ENCODE measurements at regions not wholly inside any gene's neighbourhood (a gene's known extent, or its start where the extent isn't known, plus 50 kb on each side); places are given as distances from the start of the nearest gene placed in this dataset.

DNA sequence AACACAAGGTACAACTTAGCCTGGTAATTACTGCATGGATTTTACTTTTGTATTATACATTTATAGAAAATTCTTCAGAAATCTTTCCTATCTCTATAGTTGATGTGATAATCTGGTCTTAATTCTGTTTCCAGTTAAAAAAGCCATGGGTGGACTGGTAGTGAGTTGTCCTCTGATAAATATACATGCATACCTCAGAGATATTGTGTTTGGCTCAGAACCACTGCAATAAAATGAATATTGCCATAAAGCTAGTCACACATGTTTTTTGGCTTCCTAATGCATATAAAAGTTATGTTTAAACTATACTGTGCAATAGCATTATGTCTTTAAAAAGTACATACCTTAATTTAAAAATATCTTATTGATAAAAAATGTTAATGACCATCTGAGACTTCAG is 708.6 kb upstream of the MARCKS start:
- no peak overlapping the region for H3K4me3 Mint-ChIP-seq
- H3K9me3 Mint-ChIP-seq: no peaks in the 10 kb centered on the region
- no peaks in the 10 kb centered on the region for H3K36me3 Mint-ChIP-seq (ENCODE audit: low read depth)
- no peak for DNase-seq
- no peak overlapping the region for H3K27ac Mint-ChIP-seq
- H3K4me1 Mint-ChIP-seq: no peaks in the 10 kb centered on the region
- ATAC-seq (ENCODE audit: low read depth): no peak
- H3K27me3 Mint-ChIP-seq: peaks cover 2% of the 10 kb centered on the region
- TF ChIP-seq, protein P1, sequence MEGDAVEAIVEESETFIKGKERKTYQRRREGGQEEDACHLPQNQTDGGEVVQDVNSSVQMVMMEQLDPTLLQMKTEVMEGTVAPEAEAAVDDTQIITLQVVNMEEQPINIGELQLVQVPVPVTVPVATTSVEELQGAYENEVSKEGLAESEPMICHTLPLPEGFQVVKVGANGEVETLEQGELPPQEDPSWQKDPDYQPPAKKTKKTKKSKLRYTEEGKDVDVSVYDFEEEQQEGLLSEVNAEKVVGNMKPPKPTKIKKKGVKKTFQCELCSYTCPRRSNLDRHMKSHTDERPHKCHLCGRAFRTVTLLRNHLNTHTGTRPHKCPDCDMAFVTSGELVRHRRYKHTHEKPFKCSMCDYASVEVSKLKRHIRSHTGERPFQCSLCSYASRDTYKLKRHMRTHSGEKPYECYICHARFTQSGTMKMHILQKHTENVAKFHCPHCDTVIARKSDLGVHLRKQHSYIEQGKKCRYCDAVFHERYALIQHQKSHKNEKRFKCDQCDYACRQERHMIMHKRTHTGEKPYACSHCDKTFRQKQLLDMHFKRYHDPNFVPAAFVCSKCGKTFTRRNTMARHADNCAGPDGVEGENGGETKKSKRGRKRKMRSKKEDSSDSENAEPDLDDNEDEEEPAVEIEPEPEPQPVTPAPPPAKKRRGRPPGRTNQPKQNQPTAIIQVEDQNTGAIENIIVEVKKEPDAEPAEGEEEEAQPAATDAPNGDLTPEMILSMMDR (IDR thresholded peaks at IDR 0.05): no peak
- ChIA-PET POLR2A (no interaction called here), CTCF (no interaction called here)
- intact Hi-C loops (cut with micrococcal nuclease): no loop called here

DNA sequence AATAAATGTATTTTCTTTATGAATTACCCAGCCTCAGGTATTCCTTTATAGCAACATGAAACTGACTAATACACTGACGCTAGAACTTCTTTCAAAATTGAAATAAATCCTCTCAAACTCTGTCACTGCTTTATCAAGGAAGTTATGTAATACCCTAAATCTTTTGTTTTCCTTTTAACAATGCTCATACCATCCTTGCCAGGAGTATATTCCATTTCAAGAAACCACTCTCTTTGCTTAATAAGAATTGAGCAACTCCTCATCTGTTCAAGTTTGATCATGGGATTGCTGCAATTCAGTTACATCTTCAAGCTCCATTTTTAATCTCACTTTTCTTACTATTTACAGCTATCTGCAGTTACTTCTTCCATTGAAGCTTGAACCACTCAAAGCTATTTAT is 707.6 kb upstream of the MARCKS start:
- Mint-ChIP-seq H3K4me3 (no peak overlapping the region), H3K27ac (no peak overlapping the region), H3K4me1 (no peaks in the 10 kb centered on the region), H3K36me3 (ENCODE audit: low read depth) (no peaks in the 10 kb centered on the region), H3K9me3 (no peaks in the 10 kb centered on the region), H3K27me3 (no peaks in the 10 kb centered on the region)
- ChIA-PET CTCF (no interaction called here), POLR2A (no interaction called here)
- intact Hi-C loops (cut with micrococcal nuclease): no loop called here
- ATAC-seq (ENCODE audit: low read depth) (no peak), DNase-seq (no peak)
- TF ChIP-seq, protein P1 (IDR thresholded peaks at IDR 0.05): no peak

DNA sequence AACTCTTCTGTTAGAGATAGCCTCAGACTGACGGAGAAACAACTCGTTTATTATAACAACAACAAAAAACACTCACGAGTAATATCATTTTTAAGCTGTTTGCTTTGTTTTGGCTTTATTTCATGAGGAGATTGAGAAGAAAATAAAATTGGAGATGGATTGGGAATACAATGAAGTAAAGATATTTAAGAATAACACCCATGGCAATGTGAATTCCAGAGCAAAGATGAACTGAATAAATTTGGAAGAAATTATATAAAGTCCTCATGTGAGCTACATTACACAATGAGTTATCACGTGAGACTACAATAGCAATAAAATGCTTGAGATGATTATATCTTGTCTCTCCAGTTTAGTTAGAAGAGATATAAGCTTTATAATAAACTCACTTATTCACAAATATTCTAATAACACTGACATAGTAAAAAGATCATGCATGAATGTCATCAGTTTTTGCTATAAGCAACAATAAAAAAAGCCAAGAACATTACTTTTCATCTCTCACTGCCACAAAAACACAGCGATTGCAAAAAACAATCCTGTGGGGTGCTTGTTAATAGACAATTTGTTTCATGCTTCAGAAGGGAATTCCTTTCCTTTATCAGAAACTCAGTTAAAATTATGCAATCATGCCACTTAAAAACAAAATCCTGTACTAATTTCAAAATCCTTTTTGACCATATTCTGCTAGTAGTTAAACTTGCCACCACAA is 696.7 kb upstream of the MARCKS start:
- H3K27me3 Mint-ChIP-seq: peaks cover 3% of the 10 kb centered on the region
- no peak overlapping the region for H3K4me3 Mint-ChIP-seq
- H3K4me1 Mint-ChIP-seq: no peaks in the 10 kb centered on the region
- ATAC-seq (ENCODE audit: low read depth) (no peak), DNase-seq (no peak)
- no peaks in the 10 kb centered on the region for H3K36me3 Mint-ChIP-seq (ENCODE audit: low read depth)
- intact Hi-C loops (cut with micrococcal nuclease): no loop called here
- H3K9me3 Mint-ChIP-seq: no peaks in the 10 kb centered on the region
- H3K27ac Mint-ChIP-seq: no peak overlapping the region
- ChIA-PET POLR2A (no interaction called here), CTCF (no interaction called here)
- TF ChIP-seq, protein P1 (IDR thresholded peaks at IDR 0.05): no peak

DNA sequence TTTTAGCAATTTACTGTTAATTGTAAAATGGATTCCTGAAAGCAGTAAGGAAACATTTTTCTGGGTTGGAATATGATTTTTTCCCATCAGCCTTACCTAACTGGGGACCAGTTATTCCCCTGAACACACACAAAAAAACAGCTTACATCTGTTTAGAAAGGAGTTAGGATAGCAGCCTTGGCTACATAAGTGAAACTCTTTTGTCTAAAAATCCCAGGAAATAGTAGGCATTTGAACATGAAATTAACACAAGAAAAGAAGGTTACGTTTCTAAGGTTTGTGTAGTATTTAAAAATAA is 696.2 kb upstream of the MARCKS start:
- TF ChIP-seq, protein P1 (IDR thresholded peaks at IDR 0.05): no peak
- no peaks in the 10 kb centered on the region for H3K9me3 Mint-ChIP-seq
- no peak overlapping the region for H3K27ac Mint-ChIP-seq
- ChIA-PET CTCF (no interaction called here), POLR2A (no interaction called here)
- H3K4me1 Mint-ChIP-seq: no peaks in the 10 kb centered on the region
- H3K4me3 Mint-ChIP-seq: no peak overlapping the region
- DNase-seq (no peak), ATAC-seq (ENCODE audit: low read depth) (no peak)
- H3K27me3 Mint-ChIP-seq: peaks cover 3% of the 10 kb centered on the region
- no peaks in the 10 kb centered on the region for H3K36me3 Mint-ChIP-seq (ENCODE audit: low read depth)
- intact Hi-C loops (cut with micrococcal nuclease): no loop called here

DNA sequence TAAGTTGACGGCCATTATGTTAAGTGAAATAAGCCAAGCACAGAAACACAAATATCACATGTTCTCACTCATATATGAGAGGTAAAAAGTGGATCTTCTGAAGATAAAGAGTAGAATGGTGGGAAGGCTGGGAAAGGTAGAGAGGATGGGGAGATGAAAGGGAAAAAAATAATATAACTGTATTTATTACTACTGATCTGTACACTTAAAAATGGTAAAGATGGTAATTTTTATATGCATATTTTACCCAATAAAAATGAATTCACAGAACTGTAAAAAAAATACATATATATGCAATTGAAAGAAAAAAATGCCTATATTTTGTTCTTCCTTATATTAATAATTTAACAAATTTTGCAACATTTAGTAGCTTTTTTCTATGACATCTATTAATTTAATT is 694.4 kb upstream of the MARCKS start:
- H3K36me3 Mint-ChIP-seq (ENCODE audit: low read depth): no peaks in the 10 kb centered on the region
- DNase-seq (no peak), ATAC-seq (ENCODE audit: low read depth) (no peak)
- H3K4me3 Mint-ChIP-seq: no peak overlapping the region
- H3K4me1 Mint-ChIP-seq: no peaks in the 10 kb centered on the region
- POLR2A ChIA-PET: no interaction called here
- intact Hi-C loops (cut with micrococcal nuclease): no loop called here
- no peaks in the 10 kb centered on the region for H3K9me3 Mint-ChIP-seq
- no peak overlapping the region for H3K27ac Mint-ChIP-seq
- TF ChIP-seq, protein P1 (IDR thresholded peaks at IDR 0.05): no peak
- CTCF ChIA-PET: no interaction called here
- peaks cover 3% of the 10 kb centered on the region for H3K27me3 Mint-ChIP-seq
